Suprapubic skin (tissue), 4 donors: ENCODE measurements at regions not wholly inside any gene's neighbourhood (a gene's known extent, or its start where the extent isn't known, plus 50 kb on each side); places are given as distances from the start of the nearest gene placed in this dataset.

Experiments
- DNase-seq, 2 donors: peaks; one replicate each; pipeline ENCODE4 v3.0.0-alpha.2; 2019; ENCODE audit warnings: low spot score in 2 of 2
- H3K27ac ChIP-seq: fragments of 200-600 bp; sonication (generic); one replicate; pipeline ENCODE4 v1.5.1; 2019
- H3K27me3 ChIP-seq: fragments of 200-600 bp; sonication (generic); one replicate; pipeline ENCODE4 v1.5.1; 2019
- H3K36me3 ChIP-seq: fragments of 200-600 bp; sonication (generic); one replicate; pipeline ENCODE4 v1.5.1; 2019
- H3K4me1 ChIP-seq: fragments of 200-600 bp; sonication (generic); one replicate; pipeline ENCODE4 v1.5.1; 2019
- H3K4me3 ChIP-seq: fragments of 200-600 bp; sonication (generic); one replicate; pipeline ENCODE4 v1.5.1; 2019; ENCODE audit warnings: mild to moderate bottlenecking
- H3K9me3 ChIP-seq: fragments of 200-600 bp; sonication (generic); one replicate; pipeline ENCODE4 v1.5.1; 2019
- EP300 ChIP-seq: sonication (generic); formaldehyde crosslinking; IDR thresholded peaks from one replicate; pipeline ENCODE4 v1.6.1; 2017; ENCODE audit warnings: antibody characterized with exemption
- POLR2A ChIP-seq, 2 donors: fragments of 450-650 bp; IDR thresholded peaks; one replicate each; pipeline ENCODE4 v1.6.1; 2017; ENCODE audit warnings: antibody characterized with exemption in 2 of 2, mild to moderate bottlenecking in 2 of 2, moderate library complexity in 2 of 2
- POLR2AphosphoS5 ChIP-seq, 3 donors: sonication (generic); formaldehyde crosslinking; IDR thresholded peaks; one replicate each; pipeline ENCODE4 v1.6.1; 2017; ENCODE audit warnings: antibody characterized with exemption in 3 of 3
- WGBS: methylation state at CpG from one replicate; pipeline ENCODE4 v1.1.5; 2018; 5-methylcytosine and 5-hydroxymethylcytosine counted together
- TF ChIP-seq, protein P1 (sequence below), 2 donors: fragments of 200-600 bp in 1 of 2; fragments of 450-650 bp in 1 of 2; sonication (generic) in 1 of 2; IDR thresholded peaks; one replicate each; pipeline ENCODE4 v1.5.1; 2016 to 2019; ENCODE audit warnings: antibody characterized with exemption in 2 of 2, mild to moderate bottlenecking in 1 of 2, moderate library complexity in 1 of 2

DNA sequence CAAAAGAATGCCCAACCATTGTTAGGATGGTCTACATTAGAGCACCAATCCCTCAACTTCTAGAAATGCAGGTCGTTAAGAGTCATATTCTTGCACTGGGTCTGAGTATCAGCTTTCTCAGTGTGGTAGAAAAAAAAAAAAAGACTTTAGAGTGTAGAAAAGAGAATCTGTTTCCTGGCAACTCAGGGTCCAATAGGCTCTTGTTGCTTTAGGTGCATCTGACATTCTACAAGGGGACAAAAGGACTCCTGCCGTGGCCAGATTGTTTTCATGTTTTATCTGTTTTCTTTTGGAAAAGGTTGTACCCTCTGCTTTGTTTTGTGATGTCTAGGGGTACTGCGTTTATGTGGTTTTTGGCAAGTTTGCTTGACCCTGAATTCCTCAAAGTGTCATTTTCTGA lies 105.4 kb upstream of the KCNK2 start:
- WGBS, result 66% methylated on average over 3 of the region's 3 CpGs
- H3K27ac ChIP-seq, result no peak overlapping the region
- H3K4me3 ChIP-seq, result no peak overlapping the region
- no peak for DNase-seq
- no peaks in the 10 kb centered on the region for H3K27me3 ChIP-seq
- H3K4me1 ChIP-seq, result no peaks in the 10 kb centered on the region
- no peaks in the 10 kb centered on the region for H3K36me3 ChIP-seq
- TF ChIP-seq EP300 (no peak), POLR2AphosphoS5 (IDR thresholded peaks at IDR 0.05) (no peak), POLR2A (IDR thresholded peaks at IDR 0.05) (no peak)
- TF ChIP-seq, protein P1, sequence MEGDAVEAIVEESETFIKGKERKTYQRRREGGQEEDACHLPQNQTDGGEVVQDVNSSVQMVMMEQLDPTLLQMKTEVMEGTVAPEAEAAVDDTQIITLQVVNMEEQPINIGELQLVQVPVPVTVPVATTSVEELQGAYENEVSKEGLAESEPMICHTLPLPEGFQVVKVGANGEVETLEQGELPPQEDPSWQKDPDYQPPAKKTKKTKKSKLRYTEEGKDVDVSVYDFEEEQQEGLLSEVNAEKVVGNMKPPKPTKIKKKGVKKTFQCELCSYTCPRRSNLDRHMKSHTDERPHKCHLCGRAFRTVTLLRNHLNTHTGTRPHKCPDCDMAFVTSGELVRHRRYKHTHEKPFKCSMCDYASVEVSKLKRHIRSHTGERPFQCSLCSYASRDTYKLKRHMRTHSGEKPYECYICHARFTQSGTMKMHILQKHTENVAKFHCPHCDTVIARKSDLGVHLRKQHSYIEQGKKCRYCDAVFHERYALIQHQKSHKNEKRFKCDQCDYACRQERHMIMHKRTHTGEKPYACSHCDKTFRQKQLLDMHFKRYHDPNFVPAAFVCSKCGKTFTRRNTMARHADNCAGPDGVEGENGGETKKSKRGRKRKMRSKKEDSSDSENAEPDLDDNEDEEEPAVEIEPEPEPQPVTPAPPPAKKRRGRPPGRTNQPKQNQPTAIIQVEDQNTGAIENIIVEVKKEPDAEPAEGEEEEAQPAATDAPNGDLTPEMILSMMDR (IDR thresholded peaks at IDR 0.05), result no peak
- no peaks in the 10 kb centered on the region for H3K9me3 ChIP-seq

DNA sequence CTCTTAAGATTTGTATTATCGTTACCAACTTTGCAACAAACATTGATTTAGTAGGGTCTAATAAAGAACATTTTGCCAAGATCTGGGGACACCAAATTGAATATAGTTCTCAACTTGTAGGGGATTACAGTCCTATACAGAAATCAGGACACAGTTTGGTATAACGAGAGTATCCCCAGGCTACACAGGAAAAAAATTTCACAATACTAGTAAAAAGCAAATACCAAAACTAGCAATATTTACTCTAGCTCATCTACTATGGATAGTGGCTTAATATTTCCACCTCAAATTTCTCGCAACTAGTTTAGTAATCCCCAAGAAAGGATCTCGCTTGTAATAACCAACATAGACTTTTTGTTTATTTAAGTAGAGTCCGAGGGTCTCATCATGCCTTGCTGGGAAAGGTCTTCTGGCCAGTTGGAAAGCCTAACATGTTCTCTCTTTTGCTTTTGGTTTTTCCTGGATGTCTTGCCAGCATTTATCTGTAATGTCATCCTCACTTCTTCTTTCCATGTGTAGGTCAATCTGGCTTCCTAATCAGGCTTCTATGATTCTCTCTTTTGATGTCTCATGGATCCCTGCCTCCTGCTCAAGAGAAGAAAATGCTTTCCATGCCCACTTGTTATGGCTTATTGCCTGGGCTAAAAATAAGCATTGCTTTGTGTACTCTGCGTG lies 104.7 kb upstream of the KCNK2 start:
- H3K4me1 ChIP-seq, result no peaks in the 10 kb centered on the region
- TF ChIP-seq EP300 (no peak), POLR2A (IDR thresholded peaks at IDR 0.05) (no peak), POLR2AphosphoS5 (IDR thresholded peaks at IDR 0.05) (no peak)
- TF ChIP-seq, protein P1 (IDR thresholded peaks at IDR 0.05), result no peak
- H3K27me3 ChIP-seq, result no peaks in the 10 kb centered on the region
- H3K27ac ChIP-seq, result no peak overlapping the region
- no peaks in the 10 kb centered on the region for H3K9me3 ChIP-seq
- H3K4me3 ChIP-seq, result no peak overlapping the region
- DNase-seq, result no peak
- H3K36me3 ChIP-seq, result no peaks in the 10 kb centered on the region
- 74% methylated on average over 6 of the region's 6 CpGs for WGBS

DNA sequence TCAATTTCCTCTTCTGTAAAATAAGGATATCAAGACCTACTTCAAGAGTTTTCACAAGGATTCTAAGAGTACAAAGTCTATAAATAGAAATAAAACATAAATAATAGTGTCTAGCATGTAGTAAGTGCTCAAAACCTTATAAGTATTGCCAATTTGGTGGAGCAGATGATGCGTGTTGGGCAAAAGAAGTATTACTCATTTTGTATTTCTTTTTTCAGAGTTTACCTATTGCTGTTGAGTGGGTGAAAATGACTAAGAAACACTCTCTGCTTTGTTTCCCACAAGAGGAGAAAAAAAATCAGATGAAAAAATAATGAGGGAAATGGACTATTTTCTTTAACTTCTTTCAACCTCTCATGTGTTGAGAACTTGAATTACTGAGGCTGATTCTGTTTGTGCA lies 103.3 kb upstream of the KCNK2 start:
- Histone ChIP-seq H3K4me1 (no peaks in the 10 kb centered on the region), H3K36me3 (no peaks in the 10 kb centered on the region), H3K4me3 (no peak overlapping the region), H3K9me3 (no peaks in the 10 kb centered on the region), H3K27me3 (no peaks in the 10 kb centered on the region), H3K27ac (no peak overlapping the region)
- DNase-seq, result no peak
- TF ChIP-seq, protein P1 (IDR thresholded peaks at IDR 0.05), result no peak
- TF ChIP-seq POLR2A (IDR thresholded peaks at IDR 0.05) (no peak), POLR2AphosphoS5 (IDR thresholded peaks at IDR 0.05) (no peak), EP300 (no peak)
- WGBS, result 84% methylated on average over 1 of the region's 1 CpG

DNA sequence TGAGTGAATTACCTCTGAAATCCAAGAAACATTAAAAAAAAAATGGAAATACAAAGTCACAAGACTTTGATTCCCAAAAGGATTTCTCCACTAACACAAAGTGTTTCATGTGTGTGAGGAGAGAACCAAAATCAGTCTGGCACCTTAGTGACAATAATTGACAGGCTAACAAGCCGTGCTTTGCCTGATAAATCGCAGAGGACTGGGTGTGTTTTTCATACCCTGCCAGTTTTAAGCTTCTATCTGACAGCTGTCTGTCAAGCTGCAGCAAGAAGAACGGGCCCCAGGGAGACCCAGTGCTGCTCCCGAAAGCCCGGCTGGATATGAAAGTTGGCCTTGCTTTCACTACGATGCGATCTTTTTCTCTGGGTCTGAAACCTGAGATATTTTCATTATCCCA lies 101.6 kb upstream of the KCNK2 start:
- 86% methylated on average over 7 of the region's 7 CpGs for WGBS
- TF ChIP-seq POLR2A (IDR thresholded peaks at IDR 0.05), result no peak
- no peaks in the 10 kb centered on the region for H3K4me1 ChIP-seq
- no peaks in the 10 kb centered on the region for H3K36me3 ChIP-seq
- no peaks in the 10 kb centered on the region for H3K9me3 ChIP-seq
- no peak overlapping the region for H3K27ac ChIP-seq
- DNase-seq, result no peak
- no peaks in the 10 kb centered on the region for H3K27me3 ChIP-seq
- H3K4me3 ChIP-seq, result no peak overlapping the region

DNA sequence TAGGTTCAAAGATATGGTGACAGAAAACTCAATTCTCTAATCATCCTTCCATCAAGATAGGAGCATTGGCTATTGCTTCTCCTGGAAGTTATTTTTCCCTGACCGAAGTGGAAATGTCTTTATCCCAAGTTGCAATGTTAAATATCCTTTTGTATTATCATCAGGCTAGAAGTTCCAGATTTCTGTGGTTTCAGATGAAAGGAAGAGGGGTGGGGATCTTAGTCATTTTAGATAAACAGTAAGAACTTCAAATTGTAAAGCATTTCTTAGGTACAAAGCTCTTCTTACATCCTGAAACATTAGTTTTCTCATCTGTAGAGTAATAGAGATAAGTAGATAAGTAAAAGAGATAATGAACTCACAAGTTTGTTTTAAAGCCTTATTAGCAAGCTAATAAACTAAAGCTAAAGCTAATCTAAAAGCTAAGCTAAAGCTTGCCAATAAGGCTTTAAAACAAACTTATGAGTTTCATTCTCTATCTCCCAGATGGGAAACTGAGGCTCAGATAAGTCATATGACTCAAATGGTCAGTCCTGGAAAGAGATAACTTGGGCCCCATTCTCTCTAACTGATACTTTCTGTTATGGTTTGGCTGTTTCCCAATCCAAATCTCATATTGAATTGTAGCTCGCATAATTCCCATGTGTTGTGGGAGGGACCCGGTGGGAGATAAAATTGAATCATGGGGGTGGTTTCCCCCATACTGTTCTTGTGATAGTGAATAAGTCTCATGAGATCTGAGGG lies 99.2 kb upstream of the KCNK2 start:
- H3K27ac ChIP-seq, result no peak overlapping the region
- no peaks in the 10 kb centered on the region for H3K4me1 ChIP-seq
- no peaks in the 10 kb centered on the region for H3K36me3 ChIP-seq
- no peaks in the 10 kb centered on the region for H3K27me3 ChIP-seq
- H3K4me3 ChIP-seq, result no peak overlapping the region
- no peak for TF ChIP-seq EP300
- TF ChIP-seq, protein P1 (IDR thresholded peaks at IDR 0.05), result no peak
- no peak for TF ChIP-seq POLR2AphosphoS5 (IDR thresholded peaks at IDR 0.05)
- no peak for TF ChIP-seq POLR2A (IDR thresholded peaks at IDR 0.05)
- WGBS, result 80% methylated on average over 3 of the region's 3 CpGs
- H3K9me3 ChIP-seq, result no peaks in the 10 kb centered on the region
- DNase-seq, result no peak
